Stomach (tissue), 4 donors: ENCODE measurements at regions not wholly inside any gene's neighbourhood (a gene's known extent, or its start where the extent isn't known, plus 50 kb on each side); places are given as distances from the start of the nearest gene placed in this dataset.

Experiments used
- CTCF ChIP-seq, 7 experiments: fragments of 450-650 bp in 4 of 7; fragments of 200-600 bp in 3 of 7; sonication (generic) in 3 of 7; IDR thresholded peaks; one replicate each; pipeline ENCODE4 v1.5.1; 2016 to 2019; ENCODE audit warnings: antibody characterized with exemption in 7 of 7, control low read depth in 2 of 7, mild to moderate bottlenecking in 1 of 7
- POLR2A ChIP-seq, 4 donors: fragments of 450-650 bp; IDR thresholded peaks; one replicate each; pipeline ENCODE4 v1.6.1; 2016; ENCODE audit warnings: antibody characterized with exemption in 4 of 4, control low read depth in 2 of 4, mild to moderate bottlenecking in 1 of 4, moderate library complexity in 1 of 4
- POLR2AphosphoS5 ChIP-seq, 3 donors: sonication (generic); formaldehyde crosslinking; IDR thresholded peaks; one replicate each; pipeline ENCODE4 v1.6.1; 2016; ENCODE audit warnings: antibody characterized with exemption in 3 of 3

DNA sequence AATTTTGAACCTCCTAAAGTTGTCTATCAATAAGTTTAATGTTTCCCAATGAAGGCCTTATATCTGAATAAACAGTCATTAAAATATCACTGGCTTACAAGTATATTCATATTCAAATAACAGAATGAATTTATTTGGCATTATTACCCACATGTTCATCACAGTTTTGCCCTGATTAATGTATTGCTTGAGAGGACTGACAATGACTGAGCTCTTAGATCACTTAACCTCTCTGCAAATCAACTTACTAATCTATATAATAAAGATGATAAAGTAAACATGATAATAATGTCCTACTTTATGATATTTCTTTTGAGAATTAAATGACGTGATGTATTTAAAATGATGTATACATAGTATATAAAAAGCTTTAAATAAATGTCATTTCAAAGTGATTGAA lies 532.0 kb upstream of the GBE1 start:
- TF ChIP-seq CTCF (IDR thresholded peaks at IDR 0.05) = no peak
- no peak for TF ChIP-seq POLR2AphosphoS5 (IDR thresholded peaks at IDR 0.05)
- no peak for TF ChIP-seq POLR2A (IDR thresholded peaks at IDR 0.05)
